Ascending aorta (tissue), 2 donors: ENCODE measurements at regions not wholly inside any gene's neighbourhood (a gene's known extent, or its start where the extent isn't known, plus 50 kb on each side); places are given as distances from the start of the nearest gene placed in this dataset.

Experiments
- DNase-seq, 2 donors: peaks; one replicate each; pipeline ENCODE4 v3.0.0-alpha.2; 2019; ENCODE audit warnings: low spot score in 2 of 2
- H3K27ac ChIP-seq, 2 donors: fragments of 200-600 bp; sonication (generic); one replicate each; pipeline ENCODE4 v1.5.1; 2016 to 2017; ENCODE audit warnings: mild to moderate bottlenecking in 1 of 2
- H3K27me3 ChIP-seq: fragments of 200-600 bp; sonication (generic); one replicate; pipeline ENCODE4 v1.5.1; 2017
- H3K36me3 ChIP-seq, 2 donors: fragments of 200-600 bp; sonication (generic); one replicate each; pipeline ENCODE4 v1.5.1; 2016
- H3K4me1 ChIP-seq, 2 donors: fragments of 200-600 bp; sonication (generic); one replicate each; pipeline ENCODE4 v1.5.1; 2016 to 2017; ENCODE audit warnings: mild to moderate bottlenecking in 1 of 2
- H3K4me3 ChIP-seq, 2 donors: fragments of 200-600 bp; sonication (generic); one replicate each; pipeline ENCODE4 v1.5.1; 2016 to 2017; ENCODE audit warnings: mild to moderate bottlenecking in 1 of 2
- H3K9me3 ChIP-seq, 2 donors: fragments of 200-600 bp; sonication (generic); one replicate each; pipeline ENCODE4 v1.5.1; 2016
- intact Hi-C: fragments of 100-400 bp; cut with DNase I; formaldehyde crosslinking; loops from one replicate; pipeline ENCODE4 v1.15.1; 2023
- TF ChIP-seq, protein P1 (sequence below), 3 experiments: fragments of 200-600 bp in 2 of 3; fragments of 450-650 bp in 1 of 3; sonication (generic) in 2 of 3; IDR thresholded peaks; one replicate each; pipeline ENCODE4 v1.5.1; 2016 to 2019; ENCODE audit warnings: antibody characterized with exemption in 3 of 3, mild to moderate bottlenecking in 1 of 3, moderate library complexity in 1 of 3

DNA sequence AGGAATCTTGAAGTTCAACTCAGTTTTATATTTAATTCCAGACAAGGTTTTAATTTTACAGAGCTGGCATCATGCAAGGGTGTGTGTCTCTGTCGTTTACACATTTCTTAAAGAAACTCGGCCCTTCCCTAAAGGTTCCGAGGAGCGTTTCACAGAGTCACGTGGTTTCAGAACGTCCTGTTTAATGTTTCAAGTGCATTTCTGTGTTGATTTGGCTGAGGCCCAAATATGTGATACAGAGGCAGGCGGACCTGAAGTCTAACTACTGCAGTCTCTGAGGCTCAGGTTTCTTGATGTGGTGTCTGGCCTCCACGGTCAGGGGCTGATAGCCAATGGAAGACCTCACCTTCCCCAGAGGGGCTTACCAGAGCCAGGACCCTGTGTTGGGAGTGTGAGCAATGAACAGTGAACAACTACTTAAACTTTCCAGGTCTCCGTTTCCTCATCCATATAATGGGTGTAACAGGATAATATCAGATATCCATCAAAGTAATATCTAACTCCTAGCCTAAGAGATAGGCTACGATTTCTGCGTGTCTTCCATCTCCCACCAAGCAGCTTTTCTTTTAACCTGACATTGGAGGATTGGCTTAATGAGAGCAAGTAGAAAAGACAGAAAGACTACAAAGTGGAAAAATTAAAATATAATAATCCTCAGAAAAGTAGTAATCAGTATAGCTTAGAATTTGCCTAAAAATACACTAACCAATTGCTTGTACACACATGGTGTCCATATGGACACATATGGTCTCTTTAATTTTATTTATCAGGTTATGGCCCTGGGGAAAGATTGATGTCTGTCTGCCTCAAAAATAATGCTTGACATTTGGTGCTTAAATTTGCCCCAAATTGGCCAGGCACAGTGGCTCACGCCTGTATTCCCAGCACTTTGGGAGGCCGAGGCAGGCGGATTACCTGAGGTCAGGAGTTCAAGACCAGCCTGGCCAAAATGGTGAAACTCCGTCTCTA is 50.0 kb upstream of the TRIM2 start:
- intact Hi-C loops, result no loop called here
- Histone ChIP-seq H3K36me3 (no peaks in the 10 kb centered on the region), H3K4me3 (peak overlapping the region; percentile 70 to 75), H3K4me1 (peaks cover 3 to 6% of the 10 kb centered on the region in 2 donors), H3K27ac (peak overlapping the region in 1 of 2 donors; percentile 70), H3K27me3 (no peaks in the 10 kb centered on the region), H3K9me3 (no peaks in the 10 kb centered on the region)
- no peak for DNase-seq
- TF ChIP-seq, protein P1, sequence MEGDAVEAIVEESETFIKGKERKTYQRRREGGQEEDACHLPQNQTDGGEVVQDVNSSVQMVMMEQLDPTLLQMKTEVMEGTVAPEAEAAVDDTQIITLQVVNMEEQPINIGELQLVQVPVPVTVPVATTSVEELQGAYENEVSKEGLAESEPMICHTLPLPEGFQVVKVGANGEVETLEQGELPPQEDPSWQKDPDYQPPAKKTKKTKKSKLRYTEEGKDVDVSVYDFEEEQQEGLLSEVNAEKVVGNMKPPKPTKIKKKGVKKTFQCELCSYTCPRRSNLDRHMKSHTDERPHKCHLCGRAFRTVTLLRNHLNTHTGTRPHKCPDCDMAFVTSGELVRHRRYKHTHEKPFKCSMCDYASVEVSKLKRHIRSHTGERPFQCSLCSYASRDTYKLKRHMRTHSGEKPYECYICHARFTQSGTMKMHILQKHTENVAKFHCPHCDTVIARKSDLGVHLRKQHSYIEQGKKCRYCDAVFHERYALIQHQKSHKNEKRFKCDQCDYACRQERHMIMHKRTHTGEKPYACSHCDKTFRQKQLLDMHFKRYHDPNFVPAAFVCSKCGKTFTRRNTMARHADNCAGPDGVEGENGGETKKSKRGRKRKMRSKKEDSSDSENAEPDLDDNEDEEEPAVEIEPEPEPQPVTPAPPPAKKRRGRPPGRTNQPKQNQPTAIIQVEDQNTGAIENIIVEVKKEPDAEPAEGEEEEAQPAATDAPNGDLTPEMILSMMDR (IDR thresholded peaks at IDR 0.05), result no peak
